ENCODE measurements at regions not wholly inside any gene's neighbourhood (a gene's known extent, or its start where the extent isn't known, plus 50 kb on each side); places are given as distances from the start of the nearest gene placed in this dataset.

DNA sequence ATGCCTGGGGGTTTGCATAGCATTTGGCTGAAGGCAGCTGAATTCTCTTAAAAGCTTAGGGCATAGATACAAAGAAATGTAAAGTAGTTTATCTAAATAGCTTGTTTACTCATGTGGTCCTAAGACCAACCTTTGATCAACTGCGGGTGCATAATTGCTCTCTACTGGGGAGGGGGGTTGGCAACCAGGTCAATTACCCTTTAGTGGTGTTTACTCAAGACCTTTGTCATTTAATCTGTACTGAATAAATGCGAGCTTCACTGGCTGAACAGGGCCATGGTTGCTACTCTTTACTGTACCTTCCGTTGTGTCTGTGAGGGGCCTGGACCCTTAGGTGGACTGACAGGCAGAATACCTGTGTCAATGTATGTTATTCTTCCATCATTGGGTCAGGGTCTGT, 102.7 kb upstream of the FAM9C start:
- H3K27ac ChIP-seq (ENCODE audit: low read depth, low read length) = no peak overlapping the region
- CTCF ChIA-PET = no interaction called here
- TF ChIP-seq, protein P1, sequence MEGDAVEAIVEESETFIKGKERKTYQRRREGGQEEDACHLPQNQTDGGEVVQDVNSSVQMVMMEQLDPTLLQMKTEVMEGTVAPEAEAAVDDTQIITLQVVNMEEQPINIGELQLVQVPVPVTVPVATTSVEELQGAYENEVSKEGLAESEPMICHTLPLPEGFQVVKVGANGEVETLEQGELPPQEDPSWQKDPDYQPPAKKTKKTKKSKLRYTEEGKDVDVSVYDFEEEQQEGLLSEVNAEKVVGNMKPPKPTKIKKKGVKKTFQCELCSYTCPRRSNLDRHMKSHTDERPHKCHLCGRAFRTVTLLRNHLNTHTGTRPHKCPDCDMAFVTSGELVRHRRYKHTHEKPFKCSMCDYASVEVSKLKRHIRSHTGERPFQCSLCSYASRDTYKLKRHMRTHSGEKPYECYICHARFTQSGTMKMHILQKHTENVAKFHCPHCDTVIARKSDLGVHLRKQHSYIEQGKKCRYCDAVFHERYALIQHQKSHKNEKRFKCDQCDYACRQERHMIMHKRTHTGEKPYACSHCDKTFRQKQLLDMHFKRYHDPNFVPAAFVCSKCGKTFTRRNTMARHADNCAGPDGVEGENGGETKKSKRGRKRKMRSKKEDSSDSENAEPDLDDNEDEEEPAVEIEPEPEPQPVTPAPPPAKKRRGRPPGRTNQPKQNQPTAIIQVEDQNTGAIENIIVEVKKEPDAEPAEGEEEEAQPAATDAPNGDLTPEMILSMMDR (IDR thresholded peaks at IDR 0.05; ENCODE audit: low read depth, low read length) = no peak
- POLR2A ChIA-PET = no interaction called here
- no peaks in the 10 kb centered on the region for H3K27me3 ChIP-seq (ENCODE audit: control insufficient read depth, insufficient read depth, low read length)
- DNase-seq (ENCODE audit: low read depth, low spot score) = no peak
- no peak overlapping the region for H3K4me3 ChIP-seq (ENCODE audit: low read depth, low read length)
- 0 out of 2 replicates have a peak, but pooled peaks cover 3% of the 10 kb centered on the region for H3K9me3 ChIP-seq (ENCODE audit: control insufficient read depth, insufficient read depth, low read length)

DNA sequence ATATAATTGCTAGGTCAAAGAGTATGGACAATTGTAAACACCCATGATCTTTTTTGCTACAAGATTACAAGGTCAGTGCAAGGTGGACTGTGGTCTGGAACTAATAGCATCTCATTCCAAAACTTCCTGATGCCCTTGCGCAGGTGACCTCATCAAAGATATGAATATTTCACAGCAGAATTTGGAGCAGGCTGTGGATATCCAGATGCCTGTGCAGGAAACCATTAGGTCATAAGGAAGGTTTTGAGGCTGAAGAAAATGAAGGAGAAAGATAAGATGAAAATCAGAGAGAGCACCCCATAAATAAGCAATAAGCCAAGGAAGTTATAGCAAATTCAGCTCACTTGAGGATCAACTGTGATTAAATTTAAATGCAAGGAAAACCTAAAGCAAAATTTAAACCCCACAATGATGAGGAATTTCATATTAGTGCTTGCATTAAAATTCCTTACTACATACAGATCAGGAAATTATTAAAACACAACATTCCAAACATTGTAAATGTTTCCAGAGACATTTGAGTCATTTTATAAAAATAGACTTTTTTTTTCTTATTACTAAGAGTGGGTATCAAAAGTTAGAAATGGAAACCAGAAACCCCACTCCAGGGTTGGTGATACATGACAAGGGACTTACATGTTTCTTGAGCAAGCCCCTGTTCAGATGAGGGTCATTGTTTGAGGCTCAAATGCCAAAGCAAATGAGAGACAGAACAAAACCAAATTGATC, 100.7 kb upstream of the FAM9C start:
- Histone ChIP-seq H3K27ac (ENCODE audit: low read depth, low read length) (peak overlapping the region; percentile 43), H3K9me3 (ENCODE audit: control insufficient read depth, insufficient read depth, low read length) (peaks cover 5% of the 10 kb centered on the region; the same call in 1 of the 2 replicates), H3K27me3 (ENCODE audit: control insufficient read depth, insufficient read depth, low read length) (no peaks in the 10 kb centered on the region), H3K4me3 (ENCODE audit: low read depth, low read length) (no peak overlapping the region)
- POLR2A ChIA-PET = no interaction called here
- TF ChIP-seq, protein P1 (IDR thresholded peaks at IDR 0.05; ENCODE audit: low read depth, low read length) = no peak
- no peak for DNase-seq (ENCODE audit: low read depth, low spot score)
- CTCF ChIA-PET = no interaction called here

DNA sequence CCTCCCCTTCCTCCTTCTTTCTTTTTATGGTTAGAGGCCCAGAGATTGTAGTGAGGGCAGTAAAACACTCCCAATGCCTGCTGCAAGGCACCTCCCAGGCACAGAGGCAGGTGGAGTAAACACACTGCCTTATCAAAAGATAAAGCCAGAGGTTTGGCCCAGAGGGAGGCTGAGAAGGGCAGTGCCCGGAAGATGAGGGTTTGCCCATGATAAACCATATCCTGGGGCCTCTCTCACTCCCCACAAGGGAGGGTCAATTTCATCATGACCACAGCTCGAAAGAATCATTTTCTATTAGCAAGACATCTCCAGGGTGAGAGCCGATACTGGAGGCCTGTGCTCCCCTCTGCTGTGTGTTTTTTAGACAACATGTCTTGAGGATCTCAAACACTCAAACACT, 98.5 kb upstream of the FAM9C start:
- TF ChIP-seq, protein P1 (IDR thresholded peaks at IDR 0.05; ENCODE audit: low read depth, low read length) = no peak
- H3K27me3 ChIP-seq (ENCODE audit: control insufficient read depth, insufficient read depth, low read length) = no peaks in the 10 kb centered on the region
- no peak overlapping the region for H3K27ac ChIP-seq (ENCODE audit: low read depth, low read length)
- CTCF ChIA-PET = no interaction called here
- no peak overlapping the region for H3K4me3 ChIP-seq (ENCODE audit: low read depth, low read length)
- POLR2A ChIA-PET = no interaction called here
- H3K9me3 ChIP-seq (ENCODE audit: control insufficient read depth, insufficient read depth, low read length) = peaks cover 17% of the 10 kb centered on the region
- DNase-seq (ENCODE audit: low read depth, low spot score) = no peak

DNA sequence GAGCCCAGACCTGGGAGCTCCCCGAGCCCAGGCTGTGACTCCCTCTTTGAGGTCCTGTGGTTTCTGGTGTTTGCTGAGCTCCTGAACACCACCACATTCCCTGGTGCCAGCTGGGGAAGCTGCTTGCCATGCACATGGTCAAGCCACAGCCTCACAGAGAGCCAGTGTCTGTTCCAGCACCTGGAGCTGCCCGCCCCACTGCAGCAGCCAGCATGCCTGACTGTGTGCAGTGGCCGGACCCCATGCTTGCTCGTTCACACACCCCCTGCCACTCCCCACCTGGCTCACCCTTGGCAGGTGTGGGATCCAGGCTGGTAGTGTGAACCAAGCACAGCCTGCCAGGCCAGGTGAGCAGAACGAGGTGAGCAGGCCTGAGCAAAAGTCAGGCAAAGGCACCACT, 95.6 kb upstream of the FAM9C start:
- H3K27ac ChIP-seq (ENCODE audit: low read depth, low read length) = no peak overlapping the region
- no peak overlapping the region for H3K4me3 ChIP-seq (ENCODE audit: low read depth, low read length)
- TF ChIP-seq, protein P1 (IDR thresholded peaks at IDR 0.05; ENCODE audit: low read depth, low read length) = no peak
- ChIA-PET POLR2A (no interaction called here), CTCF (interaction anchor here (1.6 kb wide), 1 partner anchor 193 kb away, joined by 5 read pairs; no protein-coding TSS in a partner anchor)
- H3K27me3 ChIP-seq (ENCODE audit: control insufficient read depth, insufficient read depth, low read length) = no peaks in the 10 kb centered on the region
- no peak for DNase-seq (ENCODE audit: low read depth, low spot score)
- H3K9me3 ChIP-seq (ENCODE audit: control insufficient read depth, insufficient read depth, low read length) = peaks cover 13% of the 10 kb centered on the region

DNA sequence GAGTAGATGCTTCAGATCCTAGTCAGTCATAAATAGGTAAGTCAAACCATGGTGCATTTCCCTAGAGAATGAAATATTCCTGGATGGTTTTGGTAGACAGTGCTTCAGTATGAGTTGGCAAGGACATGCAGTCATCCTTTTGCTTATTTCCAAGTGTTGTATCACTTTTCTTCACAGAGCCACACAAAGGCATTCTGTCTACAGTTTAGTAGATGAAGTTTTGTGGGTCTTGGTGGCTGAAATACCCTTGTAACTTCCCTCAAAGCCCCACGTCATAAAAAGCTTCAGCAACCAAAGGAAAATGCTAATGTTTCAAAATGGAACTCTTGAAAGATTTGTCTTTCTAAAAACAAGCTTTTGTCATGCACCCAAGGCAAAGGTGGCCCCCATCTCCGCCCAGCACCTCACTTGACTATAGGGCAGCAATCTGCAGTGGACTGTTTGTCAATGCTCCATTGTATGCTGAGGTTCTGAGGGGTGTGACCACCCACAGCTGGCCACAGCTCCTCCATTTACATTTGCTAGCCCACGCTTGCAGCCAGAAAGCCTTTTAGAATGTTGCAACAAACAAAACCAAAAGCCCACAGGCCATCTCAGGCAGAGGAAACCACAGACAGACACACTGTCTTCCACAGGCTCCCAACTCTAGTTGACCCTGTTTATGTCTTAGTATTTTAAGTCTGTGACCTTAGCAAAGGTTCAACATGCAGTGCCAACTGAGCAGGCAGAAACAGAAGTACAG, 87.1 kb upstream of the FAM9C start:
- TF ChIP-seq, protein P1 (IDR thresholded peaks at IDR 0.05; ENCODE audit: low read depth, low read length) = no peak
- Histone ChIP-seq H3K27me3 (ENCODE audit: control insufficient read depth, insufficient read depth, low read length) (no peaks in the 10 kb centered on the region), H3K9me3 (ENCODE audit: control insufficient read depth, insufficient read depth, low read length) (no peaks in the 10 kb centered on the region), H3K4me3 (ENCODE audit: low read depth, low read length) (no peak overlapping the region), H3K27ac (ENCODE audit: low read depth, low read length) (no peak overlapping the region)
- CTCF ChIA-PET = no interaction called here
- POLR2A ChIA-PET = no interaction called here
- no peak for DNase-seq (ENCODE audit: low read depth, low spot score)
